Colonic mucosa (tissue), 4 donors: ENCODE measurements at regions not wholly inside any gene's neighbourhood (a gene's known extent, or its start where the extent isn't known, plus 50 kb on each side); places are given as distances from the start of the nearest gene placed in this dataset.

Experiments used
- DNase-seq: peaks from one replicate; pipeline ENCODE4 v3.0.0-alpha.2; 2020
- H3K27ac ChIP-seq: fragments of 200-600 bp; one replicate; pipeline ENCODE4 v1.8.0; 2021
- H3K27me3 ChIP-seq: fragments of 200-600 bp; one replicate; pipeline ENCODE4 v1.8.0; 2021
- H3K36me3 ChIP-seq: fragments of 200-600 bp; one replicate; pipeline ENCODE4 v1.8.0; 2021
- H3K4me1 ChIP-seq: fragments of 200-600 bp; one replicate; pipeline ENCODE4 v1.8.0; 2021; ENCODE audit warnings: mild to moderate bottlenecking
- H3K4me3 ChIP-seq: fragments of 200-600 bp; one replicate; pipeline ENCODE4 v1.8.0; 2021
- H3K9ac ChIP-seq, 2 donors: one replicate each; pipeline ENCODE4 v1.7.0; 2013; ENCODE audit warnings: control low read depth in 2 of 2, low read depth in 2 of 2, low read length in 2 of 2
- H3K9me3 ChIP-seq: fragments of 200-600 bp; one replicate; pipeline ENCODE4 v1.8.0; 2021
- CTCF ChIP-seq: fragments of 200-600 bp; IDR thresholded peaks from one replicate; pipeline ENCODE4 v1.8.0; 2022; ENCODE audit warnings: antibody characterized with exemption, mild to moderate bottlenecking
- intact Hi-C: fragments of 100-400 bp; cut with DNase I; formaldehyde crosslinking; loops from one replicate; pipeline ENCODE4 v1.14.1; 2022
- donor health status: healthy.
- donor health status: DM: no; HTN: no; CAD: no.
- donor health status: DM: no; HTN: no; CAD: no.

- TF ChIP-seq CTCF = peak; percentile 63
- DNase-seq = peak; percentile 62
- intact Hi-C loops = loop anchor here (5.0 kb wide), 1 partner anchor 702 kb away; no protein-coding TSS in a partner anchor
- Histone ChIP-seq H3K9ac (no peak overlapping the region), H3K36me3 (no peaks in the 10 kb centered on the region), H3K27me3 (no peaks in the 10 kb centered on the region), H3K27ac (no peak overlapping the region), H3K4me3 (no peak overlapping the region), H3K4me1 (no peaks in the 10 kb centered on the region), H3K9me3 (no peaks in the 10 kb centered on the region)
Measured at GRCh38 chr12:16939871-16940306, 333.9 kb upstream of the LMO3 start.

- no peak for DNase-seq
- H3K27me3 ChIP-seq = no peaks in the 10 kb centered on the region
- no peak overlapping the region for H3K9ac ChIP-seq
- no peak overlapping the region for H3K27ac ChIP-seq
- no peaks in the 10 kb centered on the region for H3K9me3 ChIP-seq
- intact Hi-C loops = no loop called here
- H3K4me1 ChIP-seq = no peaks in the 10 kb centered on the region
- TF ChIP-seq CTCF = no peak
- H3K36me3 ChIP-seq = no peaks in the 10 kb centered on the region
- no peak overlapping the region for H3K4me3 ChIP-seq
Measured at GRCh38 chr12:16927259-16927658, 321.3 kb upstream of the LMO3 start.

- Histone ChIP-seq H3K4me3 (no peak overlapping the region), H3K4me1 (no peaks in the 10 kb centered on the region), H3K27ac (no peak overlapping the region), H3K36me3 (no peaks in the 10 kb centered on the region), H3K27me3 (no peaks in the 10 kb centered on the region), H3K9ac (no peak overlapping the region), H3K9me3 (no peaks in the 10 kb centered on the region)
- no peak for TF ChIP-seq CTCF
- intact Hi-C loops = no loop called here
- DNase-seq = no peak
Measured at GRCh38 chr12:16920451-16920850, 314.5 kb upstream of the LMO3 start.

- Histone ChIP-seq H3K36me3 (no peaks in the 10 kb centered on the region), H3K27ac (no peak overlapping the region), H3K9me3 (no peaks in the 10 kb centered on the region), H3K4me3 (no peak overlapping the region), H3K4me1 (no peaks in the 10 kb centered on the region), H3K9ac (no peak overlapping the region), H3K27me3 (no peaks in the 10 kb centered on the region)
- no peak for DNase-seq
- intact Hi-C loops = no loop called here
- no peak for TF ChIP-seq CTCF
Measured at GRCh38 chr12:16919551-16919950, 313.6 kb upstream of the LMO3 start.

GRCh38 chr12:16914853-16915252, 308.9 kb upstream of the LMO3 start:
- intact Hi-C loops = no loop called here
- Histone ChIP-seq H3K9ac (no peak overlapping the region), H3K9me3 (no peaks in the 10 kb centered on the region), H3K36me3 (no peaks in the 10 kb centered on the region), H3K27ac (no peak overlapping the region), H3K4me3 (no peak overlapping the region), H3K27me3 (no peaks in the 10 kb centered on the region), H3K4me1 (no peaks in the 10 kb centered on the region)
- no peak for DNase-seq
- no peak for TF ChIP-seq CTCF
